PC-9 (cell line): ENCODE measurements at regions not wholly inside any gene's neighbourhood (a gene's known extent, or its start where the extent isn't known, plus 50 kb on each side); places are given as distances from the start of the nearest gene placed in this dataset.

Experiments
- BruUV-seq: library from RNA; stranded (reverse); fragments of 400-500 nt; replicated peaks from 2 replicates; lab custom pipeline; 2021; lab: Mats Ljungman, UMichigan
- CTCF ChIA-PET: fragments of 300-600 bp; sonication (Branson Sonifier 250); formaldehyde crosslinking; loops from one replicate; lab custom pipeline; 2022; ENCODE audit warnings: antibody characterized with exemption; lab: Charles Lee
- POLR2A ChIA-PET: fragments of 300-600 bp; sonication (Branson Sonifier 250); formaldehyde crosslinking; loops from one replicate; lab custom pipeline; 2022; ENCODE audit warnings: antibody characterized with exemption; ENCODE audit not compliant: unreplicated experiment; lab: Charles Lee
- DNase-seq, 2 experiments: peaks; one replicate each; pipeline versions ENCODE4 v3.0.0 to v3.0.0-alpha.2; 2015 to 2022; ENCODE audit warnings: mixed read lengths in 1 of 2
- H2AFZ ChIP-seq: fragments of 200-600 bp; sonication (generic); 2 replicates; pipeline ENCODE4 v1.8.1; 2017; ENCODE audit warnings: antibody characterized with exemption
- H3F3A ChIP-seq: fragments of 200-600 bp; sonication (generic); 2 replicates; pipeline ENCODE4 v1.8.1; 2017; ENCODE audit warnings: antibody characterized with exemption, mild to moderate bottlenecking, low read depth; ENCODE audit not compliant: insufficient read depth
- H3K27ac ChIP-seq: fragments of 200-600 bp; sonication (generic); 2 replicates; pipeline ENCODE4 v1.6.1; 2016; ENCODE audit warnings: mixed run types
- H3K27me3 ChIP-seq: fragments of 200-600 bp; sonication (generic); 2 replicates; pipeline ENCODE4 v1.6.1; 2016; ENCODE audit warnings: low read depth, mixed run types; ENCODE audit not compliant: insufficient read depth
- H3K36me3 ChIP-seq: fragments of 200-600 bp; sonication (generic); 2 replicates; pipeline ENCODE4 v1.6.1; 2016; ENCODE audit warnings: low read depth, mixed run types
- H3K4me1 ChIP-seq: fragments of 200-600 bp; sonication (generic); replicated peaks from 2 replicates; pipeline ENCODE4 v1.6.1; 2016; ENCODE audit warnings: mixed run types; ENCODE audit not compliant: insufficient read depth
- H3K4me2 ChIP-seq: fragments of 200-600 bp; sonication (generic); 2 replicates; pipeline ENCODE4 v1.6.1; 2017; ENCODE audit warnings: mixed run types
- H3K4me3 ChIP-seq: fragments of 200-600 bp; sonication (generic); 2 replicates; pipeline ENCODE4 v1.6.1; 2016; ENCODE audit warnings: mixed run types
- H3K79me2 ChIP-seq: fragments of 200-600 bp; sonication (generic); 2 replicates; pipeline ENCODE4 v1.6.1; 2017; ENCODE audit warnings: low read depth, mixed run types
- H3K9me2 ChIP-seq: fragments of 200-600 bp; sonication (generic); 2 replicates; pipeline ENCODE4 v1.8.1; 2017; ENCODE audit warnings: mild to moderate bottlenecking; ENCODE audit not compliant: insufficient read depth
- H3K9me3 ChIP-seq: fragments of 200-600 bp; sonication (generic); 2 replicates; pipeline ENCODE4 v1.8.1; 2016; ENCODE audit warnings: low read depth; ENCODE audit not compliant: insufficient read depth
- H4K20me1 ChIP-seq: fragments of 200-600 bp; sonication (generic); 2 replicates; pipeline ENCODE4 v1.8.1; 2017; ENCODE audit not compliant: insufficient read depth
- EZH2 ChIP-seq: fragments of 200-600 bp; sonication (generic); IDR thresholded peaks from 2 replicates; pipeline ENCODE4 v1.8.0; 2017; ENCODE audit warnings: antibody characterized with exemption, low read depth
- intact Hi-C: fragments of 100-400 bp; cut with micrococcal nuclease; formaldehyde crosslinking; loops from one replicate; pipeline ENCODE4 v1.10.0; 2022; ENCODE audit not compliant: unreplicated experiment
- TF ChIP-seq, protein P1 (sequence below): fragments of 200-600 bp; sonication (generic); conservative IDR thresholded peaks from 2 replicates; pipeline ENCODE4 v1.6.1; 2017; ENCODE audit warnings: mixed run types, antibody characterized with exemption, mild to moderate bottlenecking, moderate library complexity

DNA sequence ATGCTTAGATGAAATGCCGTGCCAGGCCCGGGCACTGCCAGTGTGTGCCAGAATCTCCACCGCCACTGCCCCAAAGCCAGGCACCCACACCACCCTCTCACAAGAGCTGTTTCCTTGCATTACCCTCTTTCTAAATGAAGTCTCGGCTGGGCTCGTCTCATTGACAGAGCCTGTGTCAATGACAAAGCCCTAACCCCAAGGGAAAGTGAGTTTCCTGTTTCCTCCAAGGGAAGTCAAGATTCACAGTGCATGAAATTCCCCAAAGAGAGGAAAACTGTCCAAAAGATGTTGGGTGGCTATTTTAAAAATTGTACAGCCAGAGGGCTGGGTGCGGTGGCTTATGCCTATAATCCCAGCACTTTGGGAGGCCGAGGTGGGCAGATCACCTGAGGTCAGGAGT lies 75.4 kb upstream of the AKAP12 start:
- ChIA-PET CTCF (no interaction called here), POLR2A (no interaction called here)
- intact Hi-C loops, result no loop called here
- no peak for DNase-seq
- H4K20me1 ChIP-seq, result no peaks in the 10 kb centered on the region
- H3K9me3 ChIP-seq, result no peaks in the 10 kb centered on the region
- H3K4me2 ChIP-seq, result no peak overlapping the region
- H3K27me3 ChIP-seq, result no peaks in the 10 kb centered on the region
- no peak overlapping the region for H2AFZ ChIP-seq
- no peak for TF ChIP-seq EZH2
- TF ChIP-seq, protein P1, sequence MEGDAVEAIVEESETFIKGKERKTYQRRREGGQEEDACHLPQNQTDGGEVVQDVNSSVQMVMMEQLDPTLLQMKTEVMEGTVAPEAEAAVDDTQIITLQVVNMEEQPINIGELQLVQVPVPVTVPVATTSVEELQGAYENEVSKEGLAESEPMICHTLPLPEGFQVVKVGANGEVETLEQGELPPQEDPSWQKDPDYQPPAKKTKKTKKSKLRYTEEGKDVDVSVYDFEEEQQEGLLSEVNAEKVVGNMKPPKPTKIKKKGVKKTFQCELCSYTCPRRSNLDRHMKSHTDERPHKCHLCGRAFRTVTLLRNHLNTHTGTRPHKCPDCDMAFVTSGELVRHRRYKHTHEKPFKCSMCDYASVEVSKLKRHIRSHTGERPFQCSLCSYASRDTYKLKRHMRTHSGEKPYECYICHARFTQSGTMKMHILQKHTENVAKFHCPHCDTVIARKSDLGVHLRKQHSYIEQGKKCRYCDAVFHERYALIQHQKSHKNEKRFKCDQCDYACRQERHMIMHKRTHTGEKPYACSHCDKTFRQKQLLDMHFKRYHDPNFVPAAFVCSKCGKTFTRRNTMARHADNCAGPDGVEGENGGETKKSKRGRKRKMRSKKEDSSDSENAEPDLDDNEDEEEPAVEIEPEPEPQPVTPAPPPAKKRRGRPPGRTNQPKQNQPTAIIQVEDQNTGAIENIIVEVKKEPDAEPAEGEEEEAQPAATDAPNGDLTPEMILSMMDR, result no peak
- H3K36me3 ChIP-seq, result no peaks in the 10 kb centered on the region
- no peak overlapping the region for H3K27ac ChIP-seq
- no peaks in the 10 kb centered on the region for H3K9me2 ChIP-seq
- H3K4me3 ChIP-seq, result no peak overlapping the region
- no peaks in the 10 kb centered on the region for H3K4me1 ChIP-seq
- no TSS peak for BruUV-seq
- H3K79me2 ChIP-seq, result no peaks in the 10 kb centered on the region
- no peaks in the 10 kb centered on the region for H3F3A ChIP-seq

DNA sequence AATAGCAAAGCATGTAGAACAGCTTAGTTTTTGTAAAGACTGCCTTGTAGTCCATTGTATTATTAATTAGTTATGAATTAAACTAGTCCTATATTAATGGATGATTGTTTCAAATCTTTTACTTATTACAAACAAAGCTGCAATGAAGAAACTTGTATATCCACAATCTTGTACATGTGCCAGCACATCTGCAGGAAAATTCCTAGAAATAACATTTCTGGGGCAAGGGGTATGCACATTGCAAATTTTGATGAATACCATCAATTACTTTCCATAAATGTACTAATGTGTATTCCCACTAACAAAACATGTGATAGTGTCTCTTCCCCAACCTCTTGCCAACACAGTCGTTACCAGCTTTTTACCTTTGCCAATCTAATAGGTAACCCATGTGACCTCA lies 73.6 kb upstream of the AKAP12 start:
- Histone ChIP-seq H3K27ac (no peak overlapping the region), H3K4me2 (no peak overlapping the region), H3K79me2 (no peaks in the 10 kb centered on the region), H3K4me1 (no peaks in the 10 kb centered on the region), H3F3A (no peaks in the 10 kb centered on the region), H3K27me3 (no peaks in the 10 kb centered on the region), H4K20me1 (no peaks in the 10 kb centered on the region), H3K36me3 (no peaks in the 10 kb centered on the region), H2AFZ (no peak overlapping the region), H3K9me3 (no peaks in the 10 kb centered on the region), H3K4me3 (no peak overlapping the region), H3K9me2 (no peaks in the 10 kb centered on the region)
- TF ChIP-seq, protein P1, result no peak
- TF ChIP-seq EZH2, result no peak
- BruUV-seq, result no TSS peak
- ChIA-PET POLR2A (no interaction called here), CTCF (no interaction called here)
- no peak for DNase-seq
- intact Hi-C loops, result no loop called here

DNA sequence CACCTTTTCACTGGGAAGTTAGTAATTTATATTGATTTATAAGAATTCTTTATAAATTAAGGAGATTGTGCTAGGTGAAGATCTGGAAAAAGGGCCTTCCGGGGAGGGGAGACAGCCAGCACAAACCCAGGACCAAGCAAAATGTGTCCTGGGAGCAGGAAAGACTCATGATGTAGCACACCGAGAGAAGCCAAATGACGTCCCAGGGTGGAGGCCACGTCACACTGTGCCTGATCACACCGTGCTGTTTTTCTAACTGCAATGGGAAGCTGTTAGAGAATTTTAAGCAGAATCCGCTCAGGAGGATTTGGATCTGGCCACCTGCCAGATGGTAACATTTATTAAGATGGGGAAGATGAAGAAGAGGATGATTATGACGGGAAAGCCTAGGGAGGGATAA lies 72.7 kb upstream of the AKAP12 start:
- H3K9me3 ChIP-seq, result no peaks in the 10 kb centered on the region
- H3K4me2 ChIP-seq, result no peak overlapping the region
- CTCF ChIA-PET, result no interaction called here
- POLR2A ChIA-PET, result no interaction called here
- H3K27ac ChIP-seq, result no peak overlapping the region
- no peak overlapping the region for H3K4me3 ChIP-seq
- no peaks in the 10 kb centered on the region for H3K4me1 ChIP-seq
- no peaks in the 10 kb centered on the region for H3K36me3 ChIP-seq
- no peak for TF ChIP-seq EZH2
- TF ChIP-seq, protein P1, result no peak
- DNase-seq, result no peak
- no peak overlapping the region for H2AFZ ChIP-seq
- H3K9me2 ChIP-seq, result no peaks in the 10 kb centered on the region
- H4K20me1 ChIP-seq, result no peaks in the 10 kb centered on the region
- no peaks in the 10 kb centered on the region for H3F3A ChIP-seq
- H3K79me2 ChIP-seq, result no peaks in the 10 kb centered on the region
- BruUV-seq, result no TSS peak
- no peaks in the 10 kb centered on the region for H3K27me3 ChIP-seq
- intact Hi-C loops, result no loop called here
